WTC11 (cell line): ENCODE measurements at regions not wholly inside any gene's neighbourhood (a gene's known extent, or its start where the extent isn't known, plus 50 kb on each side); places are given as distances from the start of the nearest gene placed in this dataset.

ENCODE experiments used
- JUN ChIP-seq: sonication (generic); formaldehyde crosslinking; IDR thresholded peaks from 2 replicates; pipeline ENCODE4 v1.8.0; 2023; ENCODE audit warnings: mild to moderate bottlenecking, missing genetic modification reagents
- KAT7 ChIP-seq: sonication (generic); formaldehyde crosslinking; IDR thresholded peaks from 2 replicates; pipeline ENCODE4 v1.8.1; 2023; ENCODE audit warnings: missing genetic modification reagents, mild to moderate bottlenecking, borderline replicate concordance
- SP1 ChIP-seq: sonication (generic); formaldehyde crosslinking; conservative IDR thresholded peaks from 2 replicates; pipeline ENCODE4 v1.8.1; 2022; ENCODE audit warnings: missing genetic modification reagents
- TEAD1 ChIP-seq: sonication (generic); formaldehyde crosslinking; IDR thresholded peaks from 2 replicates; pipeline ENCODE4 v1.8.0; 2022; ENCODE audit warnings: mild to moderate bottlenecking, missing genetic modification reagents
- TEAD4 ChIP-seq: sonication (generic); formaldehyde crosslinking; IDR thresholded peaks from 2 replicates; pipeline ENCODE4 v1.8.0; 2022; ENCODE audit warnings: mild to moderate bottlenecking, missing genetic modification reagents

DNA sequence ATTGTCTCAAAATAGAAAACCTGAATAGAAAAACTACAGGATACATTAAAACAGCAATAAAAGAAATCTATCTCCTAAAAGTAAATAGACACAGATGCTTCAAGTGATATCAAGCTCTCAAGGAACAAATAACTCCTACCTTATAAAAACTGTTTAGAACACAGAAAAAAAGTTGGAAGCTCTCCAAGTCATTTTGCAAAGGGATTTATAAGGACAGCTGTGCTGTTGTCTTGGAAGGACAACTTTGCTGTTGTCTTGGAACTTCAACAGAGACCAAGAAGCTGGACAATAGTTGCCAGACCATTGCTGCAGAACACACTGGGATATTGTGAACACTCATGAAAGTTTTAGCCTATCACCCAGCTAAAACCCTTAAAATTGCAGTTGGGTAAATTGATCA lies 780.7 kb downstream of the FLRT2 start:
- TF ChIP-seq TEAD1 (CRISPR knock-in tag) (no peak), JUN (CRISPR knock-in tag) (no peak), TEAD4 (CRISPR knock-in tag) (no peak), KAT7 (CRISPR knock-in tag) (no peak), SP1 (CRISPR knock-in tag) (no peak)
